ENCODE measurements at regions not wholly inside any gene's neighbourhood (a gene's known extent, or its start where the extent isn't known, plus 50 kb on each side); places are given as distances from the start of the nearest gene placed in this dataset.
"Not testable (repeated sequence)": the region's sequence is repeated elsewhere in the genome, so short reads cannot be mapped to it uniquely, and the experiment has no call there.

DNA sequence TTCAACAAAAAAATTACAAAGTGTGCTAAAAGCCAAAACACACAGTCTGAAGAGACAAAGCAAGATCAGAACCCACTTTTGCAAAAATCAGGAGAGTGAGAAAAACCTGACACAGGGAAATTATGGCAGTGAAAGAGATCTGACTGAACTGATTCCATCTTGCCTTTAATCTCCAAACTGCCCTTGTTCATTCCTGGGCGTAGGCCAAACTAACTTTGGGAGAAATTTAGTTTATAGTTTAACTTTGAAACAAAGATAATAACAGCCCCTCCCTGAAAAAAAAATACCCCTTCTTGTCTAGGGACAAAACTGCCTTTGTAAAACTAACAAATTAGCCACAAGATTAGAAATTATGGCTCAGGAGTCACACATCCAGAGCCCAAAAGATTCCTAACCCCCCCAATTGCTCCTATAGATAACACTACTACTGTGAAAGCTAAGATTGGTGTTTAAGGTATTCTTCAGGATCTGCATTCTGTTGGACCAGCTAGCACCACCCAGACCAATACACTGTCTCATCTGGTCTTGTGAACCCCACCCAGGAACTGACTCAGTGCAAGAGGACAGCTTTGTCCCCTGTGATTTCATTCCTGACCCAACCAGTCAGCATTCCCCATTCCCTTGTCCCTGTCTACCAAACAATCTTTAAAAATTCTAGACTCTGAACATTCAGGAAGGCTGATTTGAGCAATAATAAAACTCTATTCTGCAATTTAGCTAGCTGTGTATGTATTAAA lies 226.1 kb upstream of the SH3BP4 start:
- no peak for DNase-seq (ENCODE audit: low read depth in 2 of 2)

DNA sequence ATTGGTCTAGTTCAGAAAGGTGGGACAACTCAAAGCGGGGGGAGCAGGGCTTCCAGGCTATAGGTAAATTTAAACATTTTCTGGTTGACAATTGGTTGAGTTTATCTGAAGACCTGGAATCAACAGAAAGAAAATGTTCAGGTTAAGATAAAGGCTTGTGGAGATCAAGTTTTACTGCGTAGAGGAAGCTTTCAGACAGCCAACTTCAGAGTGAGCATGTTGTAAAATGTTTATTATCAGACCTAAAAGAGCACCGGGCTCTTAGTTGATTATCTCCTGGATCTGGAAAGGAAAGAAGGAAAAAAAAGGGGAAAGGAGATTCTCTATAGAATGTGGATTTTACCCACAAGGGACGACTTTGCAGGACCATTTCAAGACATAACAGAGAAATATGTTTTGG lies 227.0 kb upstream of the SH3BP4 start:
- DNase-seq (ENCODE audit: low read depth in 2 of 2) = no peak

DNA sequence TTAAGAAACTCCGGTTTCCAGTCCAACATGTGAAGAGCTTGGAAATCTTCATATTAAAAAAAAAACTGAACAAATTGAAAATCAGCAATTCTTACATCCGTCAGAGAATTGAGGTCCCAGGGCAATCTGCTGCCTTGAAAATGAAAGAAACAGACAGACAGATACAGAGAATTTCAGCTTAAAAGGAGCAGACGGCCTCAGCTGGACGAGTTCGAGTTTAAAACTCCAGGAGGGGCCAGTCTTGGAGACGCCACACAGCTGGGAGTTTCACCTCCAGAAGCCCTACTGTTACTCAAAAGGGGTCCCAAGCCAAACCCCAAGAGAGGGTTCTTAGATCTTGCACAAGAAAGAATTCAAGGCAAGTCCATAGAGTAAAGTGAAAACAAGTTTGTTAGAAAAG lies 226.5 kb upstream of the ARL4C start:
- no peak for DNase-seq (ENCODE audit: low read depth in 2 of 2)

DNA sequence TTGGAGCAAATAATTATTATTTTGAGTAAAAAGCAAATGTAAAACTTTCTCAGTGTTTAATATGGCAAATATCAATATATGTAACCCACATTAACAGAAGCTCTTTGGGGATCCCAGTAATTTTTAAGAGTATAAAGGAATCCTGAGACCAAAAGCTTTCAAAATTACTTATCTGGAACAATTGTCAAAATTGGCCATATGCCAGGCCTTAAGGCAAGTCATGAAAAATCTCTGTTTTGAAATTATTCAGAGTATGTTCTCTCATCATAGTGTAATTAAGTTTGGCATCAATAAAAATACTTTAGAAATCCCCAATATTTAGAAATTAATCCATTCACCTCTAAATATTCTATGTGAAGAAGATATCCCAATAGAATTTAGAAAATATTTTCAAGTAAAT lies 225.3 kb upstream of the ARL4C start:
- no peak for DNase-seq (ENCODE audit: low read depth in 2 of 2)

DNA sequence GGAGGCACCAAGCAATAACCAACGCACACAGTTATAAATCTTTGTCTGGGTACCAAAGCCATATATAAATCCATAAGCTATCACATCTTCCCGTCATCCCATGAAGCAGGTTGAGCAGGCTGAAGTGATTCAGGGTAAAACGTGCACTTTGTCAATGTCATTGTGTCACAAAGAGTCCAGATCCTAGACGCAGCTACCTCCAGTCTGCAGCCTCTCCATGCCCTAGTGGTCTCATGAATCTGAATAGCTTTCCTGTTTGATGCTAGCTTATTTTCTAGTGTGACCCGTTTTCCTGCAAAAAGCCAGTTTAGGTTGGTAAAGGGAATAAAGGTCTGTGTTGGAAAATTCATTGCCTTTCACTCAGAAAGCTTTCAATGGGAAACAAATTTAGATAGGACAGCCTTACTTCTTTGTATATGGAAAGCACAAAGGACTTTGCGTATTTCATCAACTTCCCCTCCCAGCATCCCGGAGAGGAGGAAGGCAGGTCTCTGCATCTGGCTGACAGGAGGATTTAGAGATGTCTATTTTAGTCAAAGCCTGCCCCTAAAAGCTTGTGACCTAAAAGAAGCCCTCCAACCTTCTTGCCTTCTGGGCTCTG lies 222.3 kb upstream of the ARL4C start:
- DNase-seq (ENCODE audit: low read depth in 2 of 2) = no peak

DNA sequence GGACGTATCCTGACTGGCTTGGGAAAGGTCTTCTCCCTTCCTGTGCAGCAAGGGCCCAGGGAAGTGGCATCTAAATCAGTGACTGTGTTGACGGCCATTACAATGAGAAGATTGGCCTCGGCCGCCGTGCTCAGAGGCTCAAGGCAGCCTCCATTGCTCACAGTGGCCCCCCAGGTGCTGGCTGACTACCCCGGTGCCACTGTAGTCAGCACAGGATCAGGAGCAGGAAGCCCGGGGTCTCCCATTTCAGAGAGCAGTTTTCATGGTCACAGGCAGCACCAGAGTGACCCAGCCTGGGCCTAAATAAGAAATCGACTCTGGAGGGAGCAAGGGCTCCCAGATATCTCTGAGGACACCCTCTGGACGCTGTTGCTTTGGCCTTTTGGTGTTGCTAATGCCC lies 219.4 kb upstream of the ARL4C start:
- no peak for DNase-seq (ENCODE audit: low read depth in 2 of 2)

DNA sequence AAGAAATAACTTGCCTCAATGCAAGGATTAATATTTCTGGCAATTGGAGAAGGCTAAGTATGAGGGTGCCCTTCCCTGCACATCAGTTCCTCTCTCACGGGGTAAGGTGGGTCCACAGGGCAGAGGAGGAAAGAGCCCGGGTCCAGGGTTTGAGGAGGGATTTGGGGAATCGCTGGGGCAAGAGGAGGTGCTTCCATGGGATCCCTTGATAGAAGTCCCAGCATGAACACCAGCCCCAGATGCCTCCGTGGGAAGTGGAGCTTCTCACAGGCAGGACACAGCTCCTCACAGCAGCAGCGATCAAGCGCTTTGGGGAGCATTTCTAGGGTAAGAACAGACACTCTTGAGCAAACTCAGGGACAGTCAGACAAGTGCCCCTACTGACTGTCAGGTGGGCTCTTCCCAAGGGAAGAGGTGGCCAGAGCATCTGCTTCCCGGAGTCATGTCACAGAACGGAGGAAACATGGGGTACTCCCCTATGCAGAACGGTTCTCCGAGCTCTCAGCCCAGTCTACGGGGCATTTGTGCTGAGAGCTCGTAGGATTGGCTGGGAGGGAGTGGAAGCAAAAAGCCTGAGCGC lies 218.9 kb upstream of the ARL4C start:
- DNase-seq (ENCODE audit: low read depth in 2 of 2) = no peak

DNA sequence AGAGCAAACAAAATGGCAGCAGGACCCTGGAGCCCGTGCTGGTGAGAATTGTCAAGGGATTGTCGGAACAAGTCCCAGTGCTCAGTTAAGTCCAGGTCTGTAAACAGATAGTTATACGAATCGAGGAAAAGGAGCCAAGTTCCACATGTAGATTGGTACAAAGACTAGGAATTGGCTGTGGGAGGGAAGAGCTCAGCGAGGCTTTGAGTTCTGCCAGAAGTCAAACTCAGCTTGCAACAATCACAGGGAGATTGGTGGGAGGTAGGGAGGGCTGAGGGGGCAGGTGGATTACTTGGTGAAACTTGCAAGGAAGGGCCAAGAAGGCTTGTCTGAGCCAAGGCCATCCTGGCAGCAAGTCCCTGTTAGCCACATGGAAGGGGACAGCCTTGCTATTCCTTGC lies 217.8 kb upstream of the ARL4C start:
- DNase-seq (ENCODE audit: low read depth in 2 of 2) = no peak

DNA sequence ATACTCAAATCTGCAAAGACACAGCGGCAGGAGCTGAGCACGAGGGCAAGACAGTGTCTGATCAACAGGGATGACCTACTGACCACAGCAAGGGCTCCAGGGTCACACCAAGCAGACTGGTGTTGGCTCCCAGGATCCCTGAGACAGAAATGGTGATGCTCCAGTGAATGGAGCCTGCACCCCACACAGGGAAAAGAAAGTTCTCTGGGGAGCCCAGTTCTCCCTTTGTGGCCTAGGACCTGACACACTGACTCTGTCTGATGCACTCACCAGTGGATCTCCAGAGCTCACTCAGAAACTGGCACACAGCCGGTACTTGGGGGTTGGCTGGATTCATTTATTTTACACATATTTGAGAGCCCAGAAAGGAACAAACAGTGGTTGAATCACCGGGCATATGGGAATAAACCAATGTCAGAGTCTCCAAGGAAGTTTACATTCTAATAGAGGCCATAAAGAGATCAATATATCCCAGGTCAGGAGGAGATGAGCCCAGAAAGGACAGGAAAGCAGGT lies 215.6 kb upstream of the ARL4C start:
- no peak for DNase-seq (ENCODE audit: low read depth in 2 of 2)

DNA sequence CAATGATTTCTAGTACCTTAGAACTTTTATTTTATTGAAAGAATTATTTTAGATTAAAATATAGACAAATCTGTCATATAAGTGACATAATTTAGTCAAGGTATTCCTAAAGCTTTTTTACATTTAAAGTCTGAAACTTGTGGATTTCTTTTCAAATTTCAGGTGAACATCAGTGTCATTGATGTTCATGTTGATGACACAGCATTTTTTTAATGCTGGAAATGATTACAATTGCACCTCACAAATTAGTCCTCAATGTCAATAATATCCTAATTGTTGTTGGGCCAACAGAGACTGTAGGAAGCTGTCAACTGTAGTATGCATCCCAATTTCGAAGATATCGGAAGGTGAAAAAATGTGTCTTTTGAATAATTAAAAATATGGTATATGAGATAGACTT lies 214.4 kb upstream of the ARL4C start:
- no peak for DNase-seq (ENCODE audit: low read depth in 2 of 2)

DNA sequence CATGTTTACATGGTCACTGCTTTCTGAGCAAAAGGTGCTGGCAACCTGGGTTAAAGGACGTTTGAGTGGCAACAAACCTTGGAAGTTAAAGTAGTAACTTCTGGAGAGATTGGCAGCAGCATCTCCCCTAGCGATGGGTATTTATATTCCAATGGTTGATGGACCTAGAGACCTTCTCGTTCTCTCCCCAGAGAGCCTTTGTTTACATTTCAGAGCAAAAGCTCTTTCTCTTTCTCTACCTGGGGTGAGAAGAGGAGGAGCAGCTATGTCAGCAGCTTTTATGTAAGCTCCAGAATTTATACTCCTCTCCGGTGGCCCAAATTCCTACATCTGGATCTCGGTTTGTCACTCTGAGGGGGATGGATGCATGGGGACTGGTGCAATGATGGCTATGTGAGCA lies 213.7 kb upstream of the ARL4C start:
- no peak for DNase-seq (ENCODE audit: low read depth in 2 of 2)

DNA sequence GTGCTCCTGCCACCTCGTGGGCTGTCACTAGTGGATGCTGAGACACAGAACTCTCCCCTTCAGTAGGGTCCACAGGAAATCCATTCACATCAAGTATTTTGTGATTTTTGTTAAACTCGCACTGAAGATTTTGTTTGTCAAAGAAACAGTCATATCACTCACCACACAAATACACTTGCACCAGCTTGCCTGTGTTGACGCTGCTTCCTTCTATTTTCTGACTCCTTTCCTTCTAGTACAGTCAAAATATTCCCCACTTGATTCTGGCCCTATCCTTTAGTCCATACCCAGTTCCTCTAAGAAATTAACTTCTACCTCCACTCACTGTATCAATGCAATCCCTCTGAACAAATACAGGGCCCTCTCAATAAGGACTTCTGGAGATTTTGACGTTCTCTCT lies 213.2 kb upstream of the ARL4C start:
- DNase-seq (ENCODE audit: low read depth in 2 of 2) = no peak

DNA sequence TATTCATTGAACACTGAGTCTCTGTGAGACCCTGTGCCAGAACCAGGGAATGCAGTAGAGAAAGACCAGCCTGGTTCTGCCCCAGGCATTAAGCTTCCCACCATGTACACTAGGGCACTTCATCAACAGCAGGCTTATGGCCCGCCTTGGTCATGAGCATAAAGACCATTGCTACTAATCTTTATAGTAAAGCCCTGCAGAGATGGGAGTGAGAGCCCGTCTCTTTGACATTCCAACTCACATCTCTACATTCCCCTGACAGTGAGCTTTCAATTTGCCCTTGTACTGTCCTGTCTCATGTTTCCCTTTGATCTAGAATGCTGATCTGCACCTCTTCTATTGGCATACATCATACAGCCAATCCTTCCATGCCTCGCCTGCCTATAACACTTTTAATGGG lies 211.8 kb upstream of the ARL4C start:
- no peak for DNase-seq (ENCODE audit: low read depth in 2 of 2)

DNA sequence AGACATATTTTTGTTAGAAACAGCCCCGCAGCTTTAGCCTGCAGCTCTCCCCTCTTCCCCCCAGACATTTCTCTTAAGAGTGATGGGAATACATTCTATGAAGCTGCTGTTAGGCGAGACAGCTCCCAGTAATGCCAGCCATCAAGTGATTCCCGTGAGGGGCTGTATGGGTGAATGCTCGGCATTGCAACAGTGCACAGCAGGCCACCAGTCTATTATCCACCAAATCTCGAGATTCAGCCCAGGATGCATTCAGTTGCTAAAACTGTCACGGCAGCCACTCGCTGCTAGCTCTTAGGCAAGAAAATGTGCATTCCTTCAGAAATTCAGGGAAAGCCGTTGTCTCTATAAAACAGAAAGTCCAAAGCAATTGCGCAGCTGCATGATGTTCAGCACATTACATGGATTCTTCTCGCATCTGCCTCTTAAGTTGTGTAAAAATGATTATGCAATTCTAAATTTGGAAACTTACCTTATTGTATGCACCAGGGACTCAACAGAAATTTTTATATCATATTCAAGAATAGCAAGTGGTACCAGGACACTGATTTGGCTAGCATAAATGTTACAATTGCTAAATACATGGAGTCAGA lies 211.3 kb upstream of the ARL4C start:
- DNase-seq (ENCODE audit: low read depth in 2 of 2) = no peak

DNA sequence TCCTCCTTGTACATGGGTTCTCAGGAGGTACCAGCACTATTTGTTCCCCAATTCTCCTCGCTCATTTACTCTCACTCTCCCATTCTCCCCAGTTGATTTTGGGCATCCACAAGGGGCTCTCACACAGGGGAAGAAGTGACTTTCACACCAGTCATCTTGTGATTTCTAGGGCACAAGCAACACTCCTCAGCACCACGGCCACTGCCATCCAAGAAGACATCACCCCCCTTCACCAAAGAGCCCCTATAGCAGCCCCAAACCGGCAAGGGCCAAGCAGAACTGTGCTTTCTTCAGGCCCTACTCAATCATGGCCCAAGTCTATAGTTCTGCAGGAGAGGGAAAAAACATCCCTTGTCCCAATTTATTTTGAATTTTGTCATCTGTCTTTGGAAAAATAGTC lies 209.2 kb upstream of the ARL4C start:
- DNase-seq (ENCODE audit: low read depth in 2 of 2) = no peak

DNA sequence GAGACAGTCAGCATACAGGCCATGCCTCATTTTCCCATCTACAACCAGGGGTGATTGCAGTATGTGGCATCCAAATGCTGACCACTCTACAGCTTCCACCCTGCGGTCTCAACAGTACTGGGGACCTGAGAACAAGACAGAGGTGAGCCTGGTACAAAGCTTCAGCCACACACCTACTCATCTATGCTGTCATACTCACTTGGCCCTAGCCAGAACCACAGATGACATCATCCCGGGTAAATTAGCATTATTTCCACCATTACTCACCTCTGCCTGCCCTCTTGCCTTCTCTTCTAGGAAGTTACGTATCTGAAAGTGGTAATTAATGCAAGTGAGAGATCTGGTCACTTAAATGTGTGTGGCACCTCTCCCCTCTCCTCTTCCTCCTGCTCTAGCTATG lies 208.2 kb upstream of the ARL4C start:
- no peak for DNase-seq (ENCODE audit: low read depth in 2 of 2)

DNA sequence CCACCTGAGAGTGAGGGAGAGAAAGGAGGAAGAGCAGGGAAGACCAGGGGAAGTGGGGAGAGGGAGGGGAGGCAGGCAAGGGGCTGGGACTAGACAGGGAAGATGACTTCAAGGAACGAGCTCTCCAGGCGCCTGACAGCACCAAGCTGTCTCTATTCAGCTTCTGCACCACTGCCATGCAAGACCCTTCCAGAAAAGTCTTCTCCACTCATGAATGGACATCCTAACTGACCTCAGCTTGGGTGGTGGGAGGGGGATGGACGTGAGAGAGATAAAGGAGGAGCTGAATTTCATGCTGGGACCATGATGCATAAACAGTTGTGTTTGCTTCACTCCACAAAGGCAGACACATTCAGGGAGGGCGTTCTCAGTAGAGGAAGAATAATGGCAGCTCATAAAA lies 206.4 kb upstream of the ARL4C start:
- DNase-seq (ENCODE audit: low read depth in 2 of 2) = no peak

DNA sequence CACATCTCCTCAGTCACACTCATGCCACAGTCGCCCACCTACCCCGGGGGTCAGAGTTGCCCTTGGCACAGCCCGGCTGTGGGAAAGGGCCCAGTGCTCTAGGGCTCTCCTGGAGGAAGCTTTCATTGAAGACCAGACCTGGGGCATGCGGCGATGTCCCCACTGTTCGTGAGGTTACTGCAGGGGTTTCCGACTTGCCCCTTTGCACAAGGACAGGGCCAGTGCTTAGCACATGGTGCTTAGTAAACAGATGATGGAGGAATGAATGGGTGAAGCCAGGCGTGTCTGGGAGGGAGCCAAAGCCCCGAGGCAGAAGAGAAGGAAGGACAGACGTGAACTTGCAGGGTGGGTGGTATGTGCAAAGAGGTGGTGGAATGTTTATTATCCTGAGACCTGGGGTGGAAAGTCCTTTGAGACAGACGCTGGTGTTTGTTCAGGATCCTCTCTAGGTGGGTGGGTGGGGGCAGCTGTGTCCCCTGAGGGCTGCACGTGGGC lies 205.9 kb upstream of the ARL4C start:
- no peak for DNase-seq (ENCODE audit: low read depth in 2 of 2)

DNA sequence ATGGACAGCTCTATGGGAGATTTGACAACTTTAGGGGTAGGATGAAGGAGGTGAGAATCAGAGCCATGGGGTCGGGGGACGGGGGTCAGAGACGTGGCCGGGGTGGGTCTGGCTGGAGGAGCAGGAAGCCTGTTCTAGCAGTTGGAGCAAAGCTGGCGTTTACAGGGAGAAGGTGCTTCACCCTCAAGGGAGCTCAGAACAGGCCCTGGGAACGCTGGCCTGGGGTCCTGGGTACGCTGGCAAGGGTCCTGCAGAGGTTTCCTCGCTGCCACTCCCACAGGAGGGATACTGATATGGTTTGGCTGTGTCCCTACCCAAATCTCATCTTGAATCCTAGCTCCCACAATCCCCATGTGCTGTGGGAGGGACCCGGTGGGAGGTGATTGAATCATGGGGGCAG lies 205.0 kb upstream of the ARL4C start:
- DNase-seq (ENCODE audit: low read depth in 2 of 2) = no peak

DNA sequence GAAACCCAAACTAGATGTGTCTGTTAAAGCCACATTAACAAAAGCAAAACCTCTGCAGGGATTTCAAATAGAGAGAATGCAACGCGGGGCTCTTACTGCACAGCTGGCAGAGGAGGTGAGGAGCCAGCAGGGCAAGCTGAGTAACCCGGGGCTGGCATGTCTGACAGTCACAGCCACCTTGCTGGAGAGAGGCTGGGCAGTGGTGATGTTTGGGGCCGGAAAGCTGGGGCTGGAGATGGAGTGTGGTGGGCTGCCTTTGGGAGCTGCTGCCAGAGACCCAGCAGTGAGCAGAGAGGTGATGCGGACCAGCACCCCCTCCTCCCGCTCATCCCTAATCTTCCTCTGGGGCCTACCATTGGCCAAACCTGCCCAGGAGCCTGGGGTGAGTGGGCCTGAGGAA lies 204.5 kb upstream of the ARL4C start:
- no peak for DNase-seq (ENCODE audit: low read depth in 2 of 2)

DNA sequence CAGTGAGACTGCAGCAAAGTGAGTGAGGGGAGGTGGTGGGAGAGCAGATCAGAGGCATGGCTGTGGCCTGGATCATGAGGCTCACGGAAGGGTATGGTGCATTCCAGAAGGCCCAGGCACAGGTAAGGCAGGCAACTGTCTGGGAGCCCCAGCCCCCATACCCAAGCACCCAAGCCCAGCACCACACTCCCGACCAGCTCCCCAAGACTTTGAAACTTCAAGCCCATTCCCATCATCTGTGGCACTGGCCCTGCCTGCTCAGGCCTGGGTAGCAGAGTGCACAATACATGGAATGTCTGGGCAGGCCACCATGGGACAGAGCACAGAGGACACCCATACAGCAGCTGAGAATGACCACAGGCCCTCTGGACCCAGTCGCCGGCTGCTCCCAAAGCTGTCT lies 202.6 kb upstream of the ARL4C start:
- no peak for DNase-seq (ENCODE audit: low read depth in 2 of 2)

DNA sequence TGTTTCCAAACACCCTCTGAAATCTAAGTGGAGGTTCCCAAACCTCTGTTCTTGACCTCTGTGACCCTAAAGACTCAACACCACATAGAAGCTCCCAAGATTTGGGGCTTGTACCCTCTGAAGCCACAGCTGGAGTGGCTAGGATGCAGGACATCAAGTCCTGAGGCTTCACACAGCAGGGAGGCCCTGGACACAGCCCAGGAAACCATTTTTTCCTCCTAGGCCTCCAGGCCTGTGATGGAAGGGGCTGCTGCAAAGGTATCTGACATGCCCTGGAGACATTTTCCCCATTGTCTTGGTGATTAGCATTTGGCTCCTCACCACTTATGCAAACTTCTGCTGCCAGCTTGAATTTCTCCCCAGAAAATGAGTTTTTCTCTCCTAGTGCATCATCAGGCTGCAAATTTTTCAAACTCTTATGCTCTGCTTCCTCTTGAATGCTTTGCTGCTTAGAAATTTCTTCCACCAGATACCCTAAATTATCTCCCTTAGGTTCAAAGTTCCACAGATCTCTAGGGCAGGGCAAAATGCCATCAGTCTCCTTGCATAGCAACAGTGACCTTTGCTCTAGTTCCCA lies 200.5 kb upstream of the ARL4C start:
- DNase-seq (ENCODE audit: low read depth in 2 of 2) = not testable (repeated sequence)

All from stimulated activated CD8-positive, alpha-beta memory T cell treated with anti-CD3 and anti-CD28 coated beads, Interleukin-7, amount 100 ng/mL, for 4 hours (primary cell).